ENCODE measurements at regions not wholly inside any gene's neighbourhood (a gene's known extent, or its start where the extent isn't known, plus 50 kb on each side); places are given as distances from the start of the nearest gene placed in this dataset.

DNA sequence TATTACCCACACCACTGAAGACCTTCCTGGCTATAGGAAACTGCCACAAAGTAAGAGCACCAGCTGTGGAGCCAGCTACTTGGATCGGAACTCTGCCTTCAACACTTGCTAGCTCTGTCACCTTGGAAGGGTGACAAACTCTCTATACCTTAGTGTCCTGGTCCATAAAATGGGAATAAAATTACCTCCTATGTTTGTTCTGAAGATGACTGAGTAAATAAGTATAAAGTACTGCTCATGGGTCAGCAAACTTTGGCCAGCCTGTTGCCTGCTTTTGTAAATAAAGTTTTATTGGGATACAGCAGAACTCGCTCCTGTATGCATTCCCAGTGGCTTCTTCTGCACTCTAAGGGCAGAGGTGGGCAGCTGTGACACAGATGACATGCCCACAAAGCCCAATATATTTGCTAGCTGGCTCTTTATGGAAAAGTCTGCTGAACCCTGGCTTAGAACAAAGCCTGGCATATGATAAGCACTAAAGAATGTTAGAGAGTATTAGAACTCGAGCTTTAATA is 451.3 kb downstream of the TMEM182 start:
- no peaks in the 10 kb centered on the region for H3K36me3 ChIP-seq (ENCODE audit: control insufficient read depth in 4 of 4, insufficient read depth in 3 of 4, low read depth in 1 of 4, low read length in 3 of 4)
- DNase-seq (ENCODE audit: low spot score) = no peak
- no peaks in the 10 kb centered on the region for H3K4me1 ChIP-seq (ENCODE audit: control insufficient read depth in 4 of 4, insufficient read depth in 4 of 4, low read length in 3 of 4)
- 68% methylated on average over 3 of the region's 3 CpGs for WGBS
- H3K9ac ChIP-seq (ENCODE audit: low read depth in 1 of 2, low read length in 2 of 2) = no peak overlapping the region
- no peak overlapping the region for H3K27ac ChIP-seq (ENCODE audit: low read depth in 1 of 2, low read length in 2 of 2)
- TF ChIP-seq, protein P1, sequence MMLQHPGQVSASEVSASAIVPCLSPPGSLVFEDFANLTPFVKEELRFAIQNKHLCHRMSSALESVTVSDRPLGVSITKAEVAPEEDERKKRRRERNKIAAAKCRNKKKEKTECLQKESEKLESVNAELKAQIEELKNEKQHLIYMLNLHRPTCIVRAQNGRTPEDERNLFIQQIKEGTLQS (IDR thresholded peaks at IDR 0.05) = no peak
- no peak for TF ChIP-seq TAF1 (conservative IDR thresholded peaks at IDR 0.05)
- no peak for TF ChIP-seq FOXA2 (IDR thresholded peaks at IDR 0.05)
- no peak for TF ChIP-seq HNF4G (IDR thresholded peaks at IDR 0.05)
- no peak for TF ChIP-seq FOXA1 (IDR thresholded peaks at IDR 0.05)
- TF ChIP-seq, protein P2, sequence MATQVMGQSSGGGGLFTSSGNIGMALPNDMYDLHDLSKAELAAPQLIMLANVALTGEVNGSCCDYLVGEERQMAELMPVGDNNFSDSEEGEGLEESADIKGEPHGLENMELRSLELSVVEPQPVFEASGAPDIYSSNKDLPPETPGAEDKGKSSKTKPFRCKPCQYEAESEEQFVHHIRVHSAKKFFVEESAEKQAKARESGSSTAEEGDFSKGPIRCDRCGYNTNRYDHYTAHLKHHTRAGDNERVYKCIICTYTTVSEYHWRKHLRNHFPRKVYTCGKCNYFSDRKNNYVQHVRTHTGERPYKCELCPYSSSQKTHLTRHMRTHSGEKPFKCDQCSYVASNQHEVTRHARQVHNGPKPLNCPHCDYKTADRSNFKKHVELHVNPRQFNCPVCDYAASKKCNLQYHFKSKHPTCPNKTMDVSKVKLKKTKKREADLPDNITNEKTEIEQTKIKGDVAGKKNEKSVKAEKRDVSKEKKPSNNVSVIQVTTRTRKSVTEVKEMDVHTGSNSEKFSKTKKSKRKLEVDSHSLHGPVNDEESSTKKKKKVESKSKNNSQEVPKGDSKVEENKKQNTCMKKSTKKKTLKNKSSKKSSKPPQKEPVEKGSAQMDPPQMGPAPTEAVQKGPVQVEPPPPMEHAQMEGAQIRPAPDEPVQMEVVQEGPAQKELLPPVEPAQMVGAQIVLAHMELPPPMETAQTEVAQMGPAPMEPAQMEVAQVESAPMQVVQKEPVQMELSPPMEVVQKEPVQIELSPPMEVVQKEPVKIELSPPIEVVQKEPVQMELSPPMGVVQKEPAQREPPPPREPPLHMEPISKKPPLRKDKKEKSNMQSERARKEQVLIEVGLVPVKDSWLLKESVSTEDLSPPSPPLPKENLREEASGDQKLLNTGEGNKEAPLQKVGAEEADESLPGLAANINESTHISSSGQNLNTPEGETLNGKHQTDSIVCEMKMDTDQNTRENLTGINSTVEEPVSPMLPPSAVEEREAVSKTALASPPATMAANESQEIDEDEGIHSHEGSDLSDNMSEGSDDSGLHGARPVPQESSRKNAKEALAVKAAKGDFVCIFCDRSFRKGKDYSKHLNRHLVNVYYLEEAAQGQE (IDR thresholded peaks at IDR 0.05) = no peak
- no peak for TF ChIP-seq RAD21 (IDR thresholded peaks at IDR 0.05)
- no peak for TF ChIP-seq SP1 (IDR thresholded peaks at IDR 0.05)
- no peak for TF ChIP-seq RXRA (IDR thresholded peaks at IDR 0.05)
- no peak for TF ChIP-seq HNF4A (conservative IDR thresholded peaks at IDR 0.05)
- no peak for TF ChIP-seq YY1 (IDR thresholded peaks at IDR 0.05)
- TF ChIP-seq, protein P3, sequence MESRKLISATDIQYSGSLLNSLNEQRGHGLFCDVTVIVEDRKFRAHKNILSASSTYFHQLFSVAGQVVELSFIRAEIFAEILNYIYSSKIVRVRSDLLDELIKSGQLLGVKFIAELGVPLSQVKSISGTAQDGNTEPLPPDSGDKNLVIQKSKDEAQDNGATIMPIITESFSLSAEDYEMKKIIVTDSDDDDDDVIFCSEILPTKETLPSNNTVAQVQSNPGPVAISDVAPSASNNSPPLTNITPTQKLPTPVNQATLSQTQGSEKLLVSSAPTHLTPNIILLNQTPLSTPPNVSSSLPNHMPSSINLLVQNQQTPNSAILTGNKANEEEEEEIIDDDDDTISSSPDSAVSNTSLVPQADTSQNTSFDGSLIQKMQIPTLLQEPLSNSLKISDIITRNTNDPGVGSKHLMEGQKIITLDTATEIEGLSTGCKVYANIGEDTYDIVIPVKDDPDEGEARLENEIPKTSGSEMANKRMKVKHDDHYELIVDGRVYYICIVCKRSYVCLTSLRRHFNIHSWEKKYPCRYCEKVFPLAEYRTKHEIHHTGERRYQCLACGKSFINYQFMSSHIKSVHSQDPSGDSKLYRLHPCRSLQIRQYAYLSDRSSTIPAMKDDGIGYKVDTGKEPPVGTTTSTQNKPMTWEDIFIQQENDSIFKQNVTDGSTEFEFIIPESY (IDR thresholded peaks at IDR 0.05) = no peak
- TF ChIP-seq, protein P4, sequence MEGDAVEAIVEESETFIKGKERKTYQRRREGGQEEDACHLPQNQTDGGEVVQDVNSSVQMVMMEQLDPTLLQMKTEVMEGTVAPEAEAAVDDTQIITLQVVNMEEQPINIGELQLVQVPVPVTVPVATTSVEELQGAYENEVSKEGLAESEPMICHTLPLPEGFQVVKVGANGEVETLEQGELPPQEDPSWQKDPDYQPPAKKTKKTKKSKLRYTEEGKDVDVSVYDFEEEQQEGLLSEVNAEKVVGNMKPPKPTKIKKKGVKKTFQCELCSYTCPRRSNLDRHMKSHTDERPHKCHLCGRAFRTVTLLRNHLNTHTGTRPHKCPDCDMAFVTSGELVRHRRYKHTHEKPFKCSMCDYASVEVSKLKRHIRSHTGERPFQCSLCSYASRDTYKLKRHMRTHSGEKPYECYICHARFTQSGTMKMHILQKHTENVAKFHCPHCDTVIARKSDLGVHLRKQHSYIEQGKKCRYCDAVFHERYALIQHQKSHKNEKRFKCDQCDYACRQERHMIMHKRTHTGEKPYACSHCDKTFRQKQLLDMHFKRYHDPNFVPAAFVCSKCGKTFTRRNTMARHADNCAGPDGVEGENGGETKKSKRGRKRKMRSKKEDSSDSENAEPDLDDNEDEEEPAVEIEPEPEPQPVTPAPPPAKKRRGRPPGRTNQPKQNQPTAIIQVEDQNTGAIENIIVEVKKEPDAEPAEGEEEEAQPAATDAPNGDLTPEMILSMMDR (IDR thresholded peaks at IDR 0.05; ENCODE audit: low read depth, low read length, missing input control) = no peak
- TF ChIP-seq, protein P5, sequence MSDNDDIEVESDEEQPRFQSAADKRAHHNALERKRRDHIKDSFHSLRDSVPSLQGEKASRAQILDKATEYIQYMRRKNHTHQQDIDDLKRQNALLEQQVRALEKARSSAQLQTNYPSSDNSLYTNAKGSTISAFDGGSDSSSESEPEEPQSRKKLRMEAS (IDR thresholded peaks at IDR 0.05) = no peak
- TF ChIP-seq NR2F2 (IDR thresholded peaks at IDR 0.05) = no peak
- TF ChIP-seq GABPA (IDR thresholded peaks at IDR 0.05 in 1 of 2, conservative IDR thresholded peaks at IDR 0.05 in 1 of 2) = no peak
- TF ChIP-seq JUND (IDR thresholded peaks at IDR 0.05) = no peak
- no peak for TF ChIP-seq EGR1 (IDR thresholded peaks at IDR 0.05; ENCODE audit: low read depth in 2 of 2)
- H3K4me3 ChIP-seq (ENCODE audit: low read depth in 1 of 3, low read length in 3 of 3) = no peak overlapping the region
- no peaks in the 10 kb centered on the region for H3K9me3 ChIP-seq (ENCODE audit: control insufficient read depth in 4 of 4, low read length in 3 of 4)
- no peaks in the 10 kb centered on the region for H3K27me3 ChIP-seq (ENCODE audit: control insufficient read depth in 4 of 4, insufficient read depth in 4 of 4, low read length in 3 of 4)
